ENCODE measurements at regions not wholly inside any gene's neighbourhood (a gene's known extent, or its start where the extent isn't known, plus 50 kb on each side); places are given as distances from the start of the nearest gene placed in this dataset.
"Not testable (repeated sequence)": the region's sequence is repeated elsewhere in the genome, so short reads cannot be mapped to it uniquely, and the experiment has no call there.

- 21 to 28% (median 27%) methylated on average over 4 of the region's 4 CpGs for WGBS, 3 donors
- DNase-seq, result no peak
- no peak for ATAC-seq
- no peak for TF ChIP-seq CTCF (IDR thresholded peaks at IDR 0.05)
- Histone ChIP-seq H3K27me3 (ENCODE audit: insufficient read depth in 3 of 3, low read length in 2 of 3) (peaks cover 0 to 2% (median 0%) of the 10 kb centered on the region in 3 donors), H3K4me1 (no peaks in the 10 kb centered on the region), H3K36me3 (ENCODE audit: insufficient read depth in 1 of 2, low read depth in 1 of 2) (no peaks in the 10 kb centered on the region), H3K9me3 (no peaks in the 10 kb centered on the region), H3K4me3 (no peak overlapping the region), H3K27ac (no peak overlapping the region)
- intact Hi-C loops (cut with DNase I), result no loop called here
Observed at GRCh38 chr9:21533597-21533996, 51.5 kb upstream of the IFNE start.

- Histone ChIP-seq H3K27me3 (ENCODE audit: insufficient read depth in 3 of 3, low read length in 2 of 3) (peaks cover 0 to 2% (median 0%) of the 10 kb centered on the region in 3 donors), H3K27ac (no peak overlapping the region), H3K9me3 (no peaks in the 10 kb centered on the region), H3K4me3 (no peak overlapping the region), H3K36me3 (ENCODE audit: insufficient read depth in 1 of 2, low read depth in 1 of 2) (no peaks in the 10 kb centered on the region), H3K4me1 (no peaks in the 10 kb centered on the region)
- 77 to 89% (median 88%) methylated on average over 2 of the region's 2 CpGs for WGBS, 3 donors
- no peak for ATAC-seq
- no peak for TF ChIP-seq CTCF (IDR thresholded peaks at IDR 0.05)
- intact Hi-C loops (cut with DNase I), result no loop called here
- DNase-seq, result no peak
Observed at GRCh38 chr9:21535396-21535795, 53.3 kb upstream of the IFNE start.

GRCh38 chr9:21542787-21543186 lies 60.7 kb upstream of the IFNE start:
- Histone ChIP-seq H3K36me3 (ENCODE audit: insufficient read depth in 1 of 2, low read depth in 1 of 2) (no peaks in the 10 kb centered on the region), H3K4me1 (no peaks in the 10 kb centered on the region), H3K4me3 (no peak overlapping the region), H3K9me3 (no peaks in the 10 kb centered on the region), H3K27ac (no peak overlapping the region), H3K27me3 (ENCODE audit: insufficient read depth in 3 of 3, low read length in 2 of 3) (peaks cover 0 to 5% (median 4%) of the 10 kb centered on the region in 3 donors)
- 48 to 56% (median 54%) methylated on average over 2 of the region's 2 CpGs for WGBS, 3 donors
- intact Hi-C loops (cut with DNase I), result no loop called here
- no peak for ATAC-seq
- TF ChIP-seq CTCF (IDR thresholded peaks at IDR 0.05), result no peak
- DNase-seq, result no peak

GRCh38 chr9:21543187-21543586 lies 61.1 kb upstream of the IFNE start:
- H3K27ac ChIP-seq, result no peak overlapping the region
- intact Hi-C loops (cut with DNase I), result no loop called here
- DNase-seq, result no peak
- WGBS, 3 donors, result 84 to 85% (median 84%) methylated on average over 4 of the region's 4 CpGs
- peaks cover 0 to 5% (median 4%) of the 10 kb centered on the region in 3 donors for H3K27me3 ChIP-seq (ENCODE audit: insufficient read depth in 3 of 3, low read length in 2 of 3)
- no peaks in the 10 kb centered on the region for H3K36me3 ChIP-seq (ENCODE audit: insufficient read depth in 1 of 2, low read depth in 1 of 2)
- H3K4me1 ChIP-seq, result no peaks in the 10 kb centered on the region
- no peak overlapping the region for H3K4me3 ChIP-seq
- no peaks in the 10 kb centered on the region for H3K9me3 ChIP-seq
- no peak for ATAC-seq
- TF ChIP-seq CTCF (IDR thresholded peaks at IDR 0.05), result no peak

- H3K27ac ChIP-seq; H3K4me3 ChIP-seq; intact Hi-C loops (cut with DNase I); ATAC-seq; H3K9me3 ChIP-seq; H3K36me3 ChIP-seq (ENCODE audit: insufficient read depth in 1 of 2, low read depth in 1 of 2); H3K27me3 ChIP-seq (ENCODE audit: insufficient read depth in 3 of 3, low read length in 2 of 3); H3K4me1 ChIP-seq; DNase-seq: not testable (repeated sequence)
- WGBS, 3 donors, result 68 to 86% (median 77%) methylated on average over 4 of the region's 4 CpGs
Observed at GRCh38 chr9:21543816-21544215, 61.7 kb upstream of the IFNE start.
